Renal cortical epithelial cell (primary cell): ENCODE measurements at regions not wholly inside any gene's neighbourhood (a gene's known extent, or its start where the extent isn't known, plus 50 kb on each side); places are given as distances from the start of the nearest gene placed in this dataset.

Experiments used
- DNase-seq: peaks from one replicate; pipeline ENCODE4 v3.0.0-alpha.2; 2011; ENCODE audit warnings: low read depth

GRCh38 chr2:204012072-204012653, 75.6 kb downstream of the ICOS start:
- DNase-seq, result peak; percentile 22

- DNase-seq, result no peak
Measured at GRCh38 chr2:204015118-204015843, 78.7 kb downstream of the ICOS start.

GRCh38 chr2:204018717-204019116, 82.2 kb downstream of the ICOS start:
- DNase-seq, result no peak

- DNase-seq, result peak; percentile 89
Measured at GRCh38 chr2:204019572-204020501, 83.3 kb downstream of the ICOS start.

- DNase-seq, result no peak
Measured at GRCh38 chr2:204021290-204022081, 84.9 kb downstream of the ICOS start.

- DNase-seq, result no peak
Measured at GRCh38 chr2:204022550-204022949, 86.0 kb downstream of the ICOS start.

GRCh38 chr2:204023088-204023487, 86.5 kb downstream of the ICOS start:
- no peak for DNase-seq

GRCh38 chr2:204024503-204024902, 87.9 kb downstream of the ICOS start:
- DNase-seq, result peak; percentile 28

- DNase-seq, result no peak
Measured at GRCh38 chr2:204024906-204025475, 88.4 kb downstream of the ICOS start.

GRCh38 chr2:204026294-204026693, 89.7 kb downstream of the ICOS start:
- no peak for DNase-seq

- DNase-seq, result no peak
Measured at GRCh38 chr2:204027091-204027490, 90.5 kb downstream of the ICOS start.

GRCh38 chr2:204030322-204030721, 93.8 kb downstream of the ICOS start:
- DNase-seq, result no peak

- no peak for DNase-seq
Measured at GRCh38 chr2:204031056-204031455, 94.5 kb downstream of the ICOS start.

- no peak for DNase-seq
Measured at GRCh38 chr2:204032301-204032700, 95.7 kb downstream of the ICOS start.

GRCh38 chr2:204033611-204034495, 97.3 kb downstream of the ICOS start:
- DNase-seq, result no peak

- no peak for DNase-seq
Measured at GRCh38 chr2:204036706-204037105, 100.1 kb downstream of the ICOS start.

- no peak for DNase-seq
Measured at GRCh38 chr2:204037286-204037685, 100.7 kb downstream of the ICOS start.

- no peak for DNase-seq
Measured at GRCh38 chr2:204039298-204039838, 102.8 kb downstream of the ICOS start.

GRCh38 chr2:204040016-204040415, 103.5 kb downstream of the ICOS start:
- no peak for DNase-seq

- DNase-seq, result no peak
Measured at GRCh38 chr2:204042401-204042800, 105.8 kb downstream of the ICOS start.
